ENCODE measurements at regions not wholly inside any gene's neighbourhood (a gene's known extent, or its start where the extent isn't known, plus 50 kb on each side); places are given as distances from the start of the nearest gene placed in this dataset.
A peak's percentile ranks its signal among the peaks of the same experiment; 100 is the strongest.

DNA sequence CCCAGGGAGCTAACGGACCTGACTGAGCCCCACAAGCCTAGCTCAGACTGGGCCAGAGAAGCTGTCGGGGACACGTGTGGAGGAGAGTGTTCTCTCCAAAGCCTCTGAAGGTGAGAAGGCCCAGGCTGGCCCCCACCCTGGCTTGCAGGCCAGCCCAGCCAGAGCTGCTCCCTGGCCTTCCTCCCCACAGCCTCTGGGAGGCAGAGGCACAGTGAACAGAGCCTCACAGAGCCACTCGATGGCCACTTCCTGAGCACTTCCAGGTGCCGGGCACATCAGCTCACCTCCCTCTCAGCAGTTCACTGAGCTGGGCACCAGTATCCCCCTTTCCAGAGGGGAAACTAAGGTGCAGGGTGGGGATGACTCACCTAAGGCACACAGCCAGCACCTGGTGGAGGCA is 109.4 kb upstream of the LINGO1 start:
- no peak overlapping the region for H2BK12ac ChIP-seq (ENCODE audit: low read length in 2 of 2)
- no peaks in the 10 kb centered on the region for H3K36me3 ChIP-seq (ENCODE audit: control insufficient read depth in 1 of 2, insufficient read depth in 2 of 2, low read depth in 1 of 2, low read length in 2 of 2)
- no peak overlapping the region for H4K91ac ChIP-seq (ENCODE audit: low read length)
- no peak overlapping the region for H3K4me3 ChIP-seq (ENCODE audit: insufficient read depth in 1 of 2, low read depth in 1 of 2, low read length in 2 of 2)
- no peak overlapping the region for H2BK120ac ChIP-seq (ENCODE audit: low read depth, low read length)
- peaks cover 73 to 89% of the 10 kb centered on the region in 2 experiments for H3K27me3 ChIP-seq (ENCODE audit: control insufficient read depth in 1 of 2, insufficient read depth in 1 of 2, low read length in 2 of 2)
- H4K8ac ChIP-seq (ENCODE audit: low read length): no peak overlapping the region
- H3K4me2 ChIP-seq (ENCODE audit: low read length, poor library complexity, severe bottlenecking): no peak overlapping the region
- H3K9ac ChIP-seq (ENCODE audit: low read length): no peak overlapping the region
- no peak overlapping the region for H2BK15ac ChIP-seq (ENCODE audit: low read depth, poor library complexity, severe bottlenecking)
- no peak overlapping the region for H2AK5ac ChIP-seq (ENCODE audit: low read length, severe bottlenecking)
- no peak overlapping the region for H2BK5ac ChIP-seq (ENCODE audit: low read depth, low read length, poor library complexity, severe bottlenecking)
- 84% methylated on average over 5 of the region's 5 CpGs for WGBS
- no peaks in the 10 kb centered on the region for H3K9me3 ChIP-seq (ENCODE audit: control insufficient read depth, low read length)
- H3K18ac ChIP-seq (ENCODE audit: low read depth in 1 of 2, low read length in 2 of 2): no peak overlapping the region
- H3K79me1 ChIP-seq (replicated peaks; ENCODE audit: low read length, poor library complexity, severe bottlenecking): no peaks in the 10 kb centered on the region
- H3K23ac ChIP-seq (ENCODE audit: low read length in 2 of 2): no peak overlapping the region
- H3K27ac ChIP-seq (ENCODE audit: low read length, poor library complexity, severe bottlenecking): no peak overlapping the region
- DNase-seq: no peak
- no peaks in the 10 kb centered on the region for H3K4me1 ChIP-seq (ENCODE audit: control insufficient read depth, insufficient read depth, low read depth, low read length)
- H3K14ac ChIP-seq (ENCODE audit: low read length in 2 of 2): no peak overlapping the region
- H2AFZ ChIP-seq (ENCODE audit: low read depth, low read length): no peak overlapping the region
- no peak overlapping the region for H3K4ac ChIP-seq (ENCODE audit: low read depth in 1 of 2, low read length in 2 of 2)

GRCh38 chr15:77741106-77741505 is 108.4 kb upstream of the LINGO1 start:
- H2AFZ ChIP-seq (ENCODE audit: low read depth, low read length): no peak overlapping the region
- no peak overlapping the region for H2BK15ac ChIP-seq (ENCODE audit: low read depth, poor library complexity, severe bottlenecking)
- H3K4me2 ChIP-seq (ENCODE audit: low read length, poor library complexity, severe bottlenecking): no peak overlapping the region
- H3K4ac ChIP-seq (ENCODE audit: low read depth in 1 of 2, low read length in 2 of 2): no peak overlapping the region
- H3K4me3 ChIP-seq (ENCODE audit: insufficient read depth in 1 of 2, low read depth in 1 of 2, low read length in 2 of 2): no peak overlapping the region
- no peak overlapping the region for H2BK5ac ChIP-seq (ENCODE audit: low read depth, low read length, poor library complexity, severe bottlenecking)
- H3K18ac ChIP-seq (ENCODE audit: low read depth in 1 of 2, low read length in 2 of 2): no peak overlapping the region
- no peak overlapping the region for H3K14ac ChIP-seq (ENCODE audit: low read length in 2 of 2)
- H3K23ac ChIP-seq (ENCODE audit: low read length in 2 of 2): no peak overlapping the region
- H4K8ac ChIP-seq (ENCODE audit: low read length): no peak overlapping the region
- H3K27ac ChIP-seq (ENCODE audit: low read length, poor library complexity, severe bottlenecking): no peak overlapping the region
- no peak overlapping the region for H2AK5ac ChIP-seq (ENCODE audit: low read length, severe bottlenecking)
- DNase-seq: no peak
- H2BK120ac ChIP-seq (ENCODE audit: low read depth, low read length): no peak overlapping the region
- WGBS: 52% methylated on average over 3 of the region's 3 CpGs
- no peaks in the 10 kb centered on the region for H3K9me3 ChIP-seq (ENCODE audit: control insufficient read depth, low read length)
- H2BK12ac ChIP-seq (ENCODE audit: low read length in 2 of 2): no peak overlapping the region
- H3K36me3 ChIP-seq (ENCODE audit: control insufficient read depth in 1 of 2, insufficient read depth in 2 of 2, low read depth in 1 of 2, low read length in 2 of 2): no peaks in the 10 kb centered on the region
- H3K79me1 ChIP-seq (replicated peaks; ENCODE audit: low read length, poor library complexity, severe bottlenecking): no peaks in the 10 kb centered on the region
- H4K91ac ChIP-seq (ENCODE audit: low read length): no peak overlapping the region
- H3K27me3 ChIP-seq (ENCODE audit: control insufficient read depth in 1 of 2, insufficient read depth in 1 of 2, low read length in 2 of 2): peaks cover 66 to 89% of the 10 kb centered on the region in 2 experiments
- H3K4me1 ChIP-seq (ENCODE audit: control insufficient read depth, insufficient read depth, low read depth, low read length): no peaks in the 10 kb centered on the region
- no peak overlapping the region for H3K9ac ChIP-seq (ENCODE audit: low read length)

DNA sequence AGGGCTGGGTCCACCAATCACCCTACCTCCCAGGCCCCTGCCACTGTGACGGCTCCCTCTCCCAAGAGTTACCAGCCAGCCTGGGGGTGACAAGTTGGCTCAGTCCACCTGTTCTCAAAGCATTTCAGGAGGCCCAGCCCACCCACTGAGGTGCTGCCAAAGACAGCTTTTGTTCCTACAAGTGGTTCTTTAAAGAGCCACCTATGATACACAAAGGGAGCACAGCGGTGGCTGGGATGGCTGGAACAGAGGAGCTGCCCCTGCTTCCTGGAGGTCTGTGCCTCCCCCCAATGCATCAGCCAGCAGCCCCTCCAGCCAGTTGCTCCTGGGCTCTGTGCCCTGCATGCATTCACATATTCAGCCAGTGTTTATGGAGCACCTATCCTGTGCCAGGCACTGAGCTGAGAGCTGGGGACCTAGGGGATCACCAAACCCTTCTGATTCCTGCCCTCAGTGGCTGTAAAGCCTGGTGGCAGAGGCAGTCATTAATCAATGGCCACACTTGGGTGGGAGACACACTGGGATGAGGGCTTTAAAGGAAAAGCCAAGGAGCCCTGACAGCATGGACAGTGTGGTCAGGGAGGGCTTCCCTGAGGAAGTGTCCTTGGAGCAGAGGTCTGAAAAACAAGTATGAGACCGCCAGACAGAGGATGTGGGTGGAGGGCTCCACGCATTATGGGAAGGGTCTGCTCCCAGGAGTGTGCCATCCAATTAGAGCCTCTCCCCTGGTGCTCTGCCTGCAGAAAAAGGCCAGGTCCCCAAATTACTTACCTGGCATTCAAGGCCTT is 107.1 kb upstream of the LINGO1 start:
- Histone ChIP-seq H2BK12ac (ENCODE audit: low read length in 2 of 2) (no peak overlapping the region), H3K4me1 (ENCODE audit: control insufficient read depth, insufficient read depth, low read depth, low read length) (no peaks in the 10 kb centered on the region), H3K4me2 (ENCODE audit: low read length, poor library complexity, severe bottlenecking) (no peak overlapping the region), H3K79me1 (replicated peaks; ENCODE audit: low read length, poor library complexity, severe bottlenecking) (no peaks in the 10 kb centered on the region), H3K36me3 (ENCODE audit: control insufficient read depth in 1 of 2, insufficient read depth in 2 of 2, low read depth in 1 of 2, low read length in 2 of 2) (no peaks in the 10 kb centered on the region), H2AFZ (ENCODE audit: low read depth, low read length) (no peak overlapping the region), H2AK5ac (ENCODE audit: low read length, severe bottlenecking) (no peak overlapping the region), H3K4ac (ENCODE audit: low read depth in 1 of 2, low read length in 2 of 2) (no peak overlapping the region), H3K27ac (ENCODE audit: low read length, poor library complexity, severe bottlenecking) (no peak overlapping the region), H3K4me3 (ENCODE audit: insufficient read depth in 1 of 2, low read depth in 1 of 2, low read length in 2 of 2) (peak overlapping the region in 1 of 2 experiments; percentile 22), H2BK5ac (ENCODE audit: low read depth, low read length, poor library complexity, severe bottlenecking) (no peak overlapping the region), H3K14ac (ENCODE audit: low read length in 2 of 2) (no peak overlapping the region), H3K9ac (ENCODE audit: low read length) (no peak overlapping the region), H3K18ac (ENCODE audit: low read depth in 1 of 2, low read length in 2 of 2) (no peak overlapping the region), H2BK15ac (ENCODE audit: low read depth, poor library complexity, severe bottlenecking) (no peak overlapping the region), H4K91ac (ENCODE audit: low read length) (no peak overlapping the region), H3K9me3 (ENCODE audit: control insufficient read depth, low read length) (no peaks in the 10 kb centered on the region), H3K27me3 (ENCODE audit: control insufficient read depth in 1 of 2, insufficient read depth in 1 of 2, low read length in 2 of 2) (peaks cover 66 to 96% of the 10 kb centered on the region in 2 experiments), H2BK120ac (ENCODE audit: low read depth, low read length) (no peak overlapping the region), H4K8ac (ENCODE audit: low read length) (no peak overlapping the region), H3K23ac (ENCODE audit: low read length in 2 of 2) (no peak overlapping the region)
- 61% methylated on average over 3 of the region's 4 CpGs for WGBS
- DNase-seq: no peak

DNA sequence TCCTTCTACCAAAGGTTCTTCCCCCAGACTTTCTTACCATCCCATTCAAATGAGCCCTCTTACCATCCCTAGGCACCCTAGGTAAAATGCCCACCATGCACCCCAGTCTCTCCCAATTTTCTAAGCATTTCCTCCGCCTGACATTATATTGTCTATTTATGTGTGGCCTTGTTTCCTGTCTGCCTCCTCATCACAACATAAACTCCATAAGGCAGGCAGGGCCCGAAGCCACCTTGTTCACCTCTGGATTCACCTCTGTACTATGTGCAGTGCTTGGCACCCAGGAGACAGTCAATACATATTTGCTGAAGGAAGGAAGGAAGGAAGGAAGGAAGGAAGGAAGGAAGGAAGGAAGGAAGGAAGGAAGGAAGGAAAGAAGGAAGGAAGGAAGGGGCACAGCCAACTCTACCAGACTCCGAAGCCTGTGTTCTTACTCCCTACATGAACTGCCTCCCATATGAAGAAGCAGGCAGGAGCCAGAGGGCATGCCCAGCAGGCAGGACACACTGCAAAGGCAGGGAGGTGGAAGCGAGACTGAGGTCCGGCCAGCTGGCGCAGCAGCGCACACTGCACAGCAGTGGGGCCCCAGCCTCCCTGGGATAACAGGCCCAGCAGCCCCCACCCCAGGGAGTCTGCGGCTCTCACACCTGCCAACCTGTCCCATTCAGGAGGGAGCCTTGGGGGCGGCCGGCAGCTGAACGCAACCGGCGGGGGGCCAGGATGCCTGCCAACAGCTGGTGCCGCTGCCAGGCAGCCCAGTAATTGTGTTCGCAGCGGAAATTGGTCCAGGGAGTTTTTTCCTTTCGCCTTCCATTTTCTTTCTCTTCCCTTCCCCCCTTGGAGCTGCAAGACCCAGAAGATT is 106.0 kb upstream of the LINGO1 start:
- no peak for DNase-seq
- Histone ChIP-seq H2BK120ac (ENCODE audit: low read depth, low read length) (no peak overlapping the region), H2AFZ (ENCODE audit: low read depth, low read length) (no peak overlapping the region), H2BK15ac (ENCODE audit: low read depth, poor library complexity, severe bottlenecking) (no peak overlapping the region), H2AK5ac (ENCODE audit: low read length, severe bottlenecking) (no peak overlapping the region), H3K36me3 (ENCODE audit: control insufficient read depth in 1 of 2, insufficient read depth in 2 of 2, low read depth in 1 of 2, low read length in 2 of 2) (no peaks in the 10 kb centered on the region), H3K23ac (ENCODE audit: low read length in 2 of 2) (no peak overlapping the region), H3K4me3 (ENCODE audit: insufficient read depth in 1 of 2, low read depth in 1 of 2, low read length in 2 of 2) (no peak overlapping the region), H4K8ac (ENCODE audit: low read length) (no peak overlapping the region), H3K4me2 (ENCODE audit: low read length, poor library complexity, severe bottlenecking) (no peak overlapping the region), H3K27ac (ENCODE audit: low read length, poor library complexity, severe bottlenecking) (no peak overlapping the region), H3K4me1 (ENCODE audit: control insufficient read depth, insufficient read depth, low read depth, low read length) (no peaks in the 10 kb centered on the region), H2BK5ac (ENCODE audit: low read depth, low read length, poor library complexity, severe bottlenecking) (no peak overlapping the region), H2BK12ac (ENCODE audit: low read length in 2 of 2) (no peak overlapping the region), H3K27me3 (ENCODE audit: control insufficient read depth in 1 of 2, insufficient read depth in 1 of 2, low read length in 2 of 2) (peaks cover 61 to 97% of the 10 kb centered on the region in 2 experiments), H3K79me1 (replicated peaks; ENCODE audit: low read length, poor library complexity, severe bottlenecking) (no peaks in the 10 kb centered on the region), H3K14ac (ENCODE audit: low read length in 2 of 2) (no peak overlapping the region), H3K9me3 (ENCODE audit: control insufficient read depth, low read length) (no peaks in the 10 kb centered on the region), H3K9ac (ENCODE audit: low read length) (no peak overlapping the region), H4K91ac (ENCODE audit: low read length) (no peak overlapping the region), H3K4ac (ENCODE audit: low read depth in 1 of 2, low read length in 2 of 2) (no peak overlapping the region), H3K18ac (ENCODE audit: low read depth in 1 of 2, low read length in 2 of 2) (no peak overlapping the region)
- WGBS: 38% methylated on average over 17 of the region's 17 CpGs
